GM21390 (cell line): ENCODE measurements at regions not wholly inside any gene's neighbourhood (a gene's known extent, or its start where the extent isn't known, plus 50 kb on each side); places are given as distances from the start of the nearest gene placed in this dataset.

Experiments used
- ATAC-seq: cut with Tn5 transposase; IDR thresholded peaks from one replicate; pipeline ENCODE4 v1.9.1; 2021; ENCODE audit not compliant: unreplicated experiment

DNA sequence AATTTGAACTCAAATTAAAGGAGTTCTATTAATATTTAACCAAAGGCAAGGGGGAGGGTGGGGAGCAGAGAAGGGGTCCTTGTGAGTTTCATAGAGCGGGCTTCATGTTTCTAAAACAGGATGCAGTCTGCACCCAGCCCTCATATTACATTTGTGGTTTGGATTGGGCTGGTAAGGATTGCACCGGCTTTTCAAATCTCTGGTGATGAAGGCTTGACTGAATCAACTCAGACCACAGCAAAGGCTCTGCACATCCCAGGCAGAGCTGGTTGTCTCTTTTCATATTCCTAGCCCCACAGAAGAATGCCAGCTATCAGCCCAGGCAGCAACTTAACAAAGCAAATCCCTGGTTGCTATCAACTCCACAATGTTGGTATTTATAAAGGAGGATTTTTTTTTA lies 1221.4 kb downstream of the VRK1 start:
- no peak for ATAC-seq

DNA sequence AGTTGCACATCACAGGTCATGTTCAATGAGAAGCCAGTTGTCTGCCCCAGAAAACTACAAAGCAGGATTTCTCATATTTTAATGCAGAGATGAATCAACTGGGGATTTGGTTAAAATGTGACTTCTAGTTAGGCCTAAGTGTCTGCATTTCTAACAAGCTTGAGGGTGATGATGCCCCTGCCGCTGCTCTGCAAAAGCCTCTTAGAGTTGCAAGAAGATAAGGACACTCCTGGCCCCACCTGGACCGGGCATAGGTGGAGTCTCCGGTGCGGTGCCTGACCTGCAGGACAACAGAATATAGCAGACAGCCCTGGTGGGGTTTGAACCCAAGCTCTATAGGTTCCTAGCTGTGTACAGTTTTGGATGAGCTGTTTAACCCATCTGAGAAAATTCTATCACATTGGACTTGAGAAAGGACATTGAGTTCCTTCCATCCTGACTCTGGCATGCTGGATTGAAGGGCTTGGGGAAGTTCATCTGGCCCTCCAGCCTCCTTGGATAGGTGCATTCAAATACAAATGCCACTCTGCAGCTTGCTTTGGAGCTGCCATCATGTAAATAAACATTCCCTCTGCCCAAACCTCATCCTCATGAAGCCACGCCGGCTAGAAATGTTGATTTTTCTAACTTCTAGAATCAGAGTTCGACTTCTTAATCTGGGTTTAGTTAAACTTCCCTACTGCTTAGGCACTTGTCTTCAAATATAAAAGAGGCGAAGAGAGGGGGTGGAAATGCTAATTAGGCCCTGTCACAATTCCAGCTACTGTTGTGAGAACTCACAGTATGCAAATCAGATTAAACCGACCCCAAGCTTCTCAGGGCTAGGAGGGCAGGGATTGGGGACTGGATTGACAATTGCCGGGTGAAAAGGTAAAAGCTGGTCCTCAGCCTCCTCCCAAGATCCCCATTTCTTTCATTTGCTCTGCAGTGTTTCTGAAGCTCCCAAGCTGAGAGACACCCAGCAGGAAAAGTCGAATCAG lies 1225.6 kb downstream of the VRK1 start:
- ATAC-seq: no peak

DNA sequence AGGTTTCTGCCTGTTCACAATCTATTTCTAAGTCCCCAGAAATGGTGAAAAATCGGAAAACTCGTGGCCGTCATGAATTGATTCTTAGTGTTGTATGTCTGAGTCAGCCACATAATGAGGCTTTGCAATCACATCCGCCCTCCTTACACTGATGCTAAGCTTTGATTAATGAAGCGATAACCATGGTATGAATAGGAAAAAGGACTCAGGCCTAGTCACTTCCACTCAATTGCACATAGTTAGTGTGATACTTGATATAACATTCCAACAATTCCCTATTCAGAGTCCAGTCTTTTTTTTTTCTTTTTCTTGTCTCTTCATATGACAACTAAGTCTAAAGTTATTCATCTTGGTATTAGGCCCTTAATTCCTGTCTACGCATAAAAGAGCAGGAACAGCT lies 1231.0 kb downstream of the VRK1 start:
- ATAC-seq: no peak

DNA sequence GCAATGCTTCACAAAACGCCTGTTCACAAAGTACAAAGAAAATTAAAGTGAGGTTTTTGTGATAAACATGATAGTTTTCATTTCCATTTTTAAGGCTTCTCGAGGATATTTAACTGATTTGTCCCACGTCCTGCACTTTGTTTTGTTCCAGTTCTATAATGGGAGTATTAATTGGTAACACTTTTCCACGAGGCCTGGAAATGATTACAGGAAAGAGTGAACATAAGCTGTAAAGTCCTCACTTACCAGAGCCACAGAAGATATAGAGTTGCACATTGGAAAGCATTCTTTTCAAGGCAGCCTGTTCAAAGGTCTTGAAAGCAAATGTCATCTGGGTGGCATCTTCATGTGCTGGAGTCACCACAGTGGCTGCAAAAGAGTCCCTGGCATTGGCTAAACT lies 1236.6 kb downstream of the BCL11B start:
- ATAC-seq: no peak

DNA sequence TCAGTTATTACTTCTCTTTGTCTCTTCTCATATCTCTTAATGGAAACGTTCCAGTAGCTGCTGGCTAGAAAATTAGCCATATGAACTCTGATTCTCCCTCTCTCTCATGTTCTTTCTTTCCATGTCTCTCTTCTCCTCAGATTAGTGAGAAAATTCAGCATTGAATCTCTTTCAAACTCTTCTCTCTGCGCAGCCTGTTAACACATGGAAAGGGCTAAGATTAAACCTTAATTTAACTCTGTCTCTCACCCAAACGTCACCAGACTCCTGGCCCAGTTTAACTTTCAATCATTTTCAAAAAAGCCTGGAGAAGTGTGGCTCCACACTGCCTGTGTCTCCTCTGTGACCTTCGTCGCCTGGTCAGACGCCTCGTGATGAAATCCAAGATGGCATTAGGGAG lies 1234.2 kb downstream of the BCL11B start:
- no peak for ATAC-seq

DNA sequence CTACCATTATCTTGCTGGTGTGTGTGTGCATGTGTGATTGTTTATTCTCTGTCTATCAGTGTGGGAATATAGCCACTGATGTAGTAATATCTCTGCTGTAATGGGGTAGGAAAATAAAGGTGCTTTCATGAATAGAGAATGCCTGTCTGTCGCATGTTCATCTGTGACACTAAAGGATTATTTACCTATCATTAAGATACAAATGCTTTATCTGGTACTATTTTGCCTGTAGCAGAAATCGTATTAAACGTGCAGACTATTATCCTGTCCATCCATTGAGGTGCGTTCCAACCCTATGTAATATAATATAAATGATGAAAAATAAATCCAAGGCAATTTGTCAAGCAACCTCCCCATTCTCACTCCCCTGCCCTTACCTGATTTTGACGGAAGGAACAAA lies 1215.1 kb downstream of the BCL11B start:
- ATAC-seq: no peak

DNA sequence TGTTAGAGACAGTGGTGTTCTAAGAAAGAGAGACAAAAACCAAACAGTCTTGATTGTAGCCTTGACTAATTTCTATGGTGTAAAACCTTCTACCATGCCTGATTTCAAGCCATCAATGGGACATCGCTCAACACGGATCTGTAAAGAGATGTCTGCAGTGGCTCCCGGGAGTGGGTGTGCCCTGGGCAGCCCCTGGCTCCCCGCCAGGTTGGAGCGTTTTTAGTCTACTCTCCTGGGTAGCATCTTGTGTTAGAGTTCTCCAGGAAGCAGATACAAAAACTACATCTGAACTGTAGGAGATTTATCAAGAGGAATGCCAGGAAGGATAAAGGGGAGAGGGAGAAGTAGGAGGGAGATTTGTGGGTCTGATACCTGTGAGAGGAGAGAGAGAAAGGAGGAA lies 1212.9 kb downstream of the BCL11B start:
- ATAC-seq: no peak

DNA sequence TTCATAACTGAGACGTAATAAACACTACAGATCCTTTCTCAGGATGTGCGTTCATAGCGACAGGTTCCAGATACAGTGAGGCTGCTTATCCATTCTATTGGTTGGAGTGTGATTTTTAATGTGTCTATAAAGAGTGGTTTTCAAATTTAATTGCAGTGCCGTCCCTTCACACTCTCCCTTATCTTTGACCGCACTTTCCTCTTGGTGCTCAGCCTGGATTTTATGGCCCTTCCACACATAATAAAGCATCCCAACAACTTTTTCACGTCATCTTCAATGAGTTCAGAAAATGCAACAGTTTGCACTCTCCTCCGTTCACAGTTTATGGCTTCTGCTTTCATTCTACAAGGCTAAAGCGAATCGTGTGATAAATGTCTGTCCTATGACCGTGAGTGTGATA lies 1209.9 kb downstream of the BCL11B start:
- no peak for ATAC-seq

DNA sequence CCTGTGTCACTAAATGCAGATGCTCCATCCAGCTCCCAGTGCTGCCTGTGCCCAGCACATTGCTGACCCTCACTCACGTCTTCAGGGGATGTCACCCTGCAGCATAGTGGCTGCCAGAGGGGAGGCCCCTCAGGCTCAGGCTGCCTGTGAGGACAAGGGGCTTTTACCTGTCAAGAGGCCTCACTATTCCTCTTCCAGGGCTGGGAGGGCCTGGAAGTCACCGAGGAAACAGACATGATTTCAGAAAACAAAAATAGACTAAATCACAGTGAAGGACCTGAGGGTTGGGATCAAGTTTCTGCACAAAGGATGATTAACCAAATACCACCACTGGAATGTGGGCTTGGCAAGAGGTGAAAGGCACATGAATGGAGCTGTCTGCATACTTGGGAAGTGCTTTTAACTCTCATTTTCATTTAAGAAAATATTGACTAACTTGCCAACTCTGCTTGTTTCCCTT lies 1202.3 kb downstream of the BCL11B start:
- no peak for ATAC-seq

DNA sequence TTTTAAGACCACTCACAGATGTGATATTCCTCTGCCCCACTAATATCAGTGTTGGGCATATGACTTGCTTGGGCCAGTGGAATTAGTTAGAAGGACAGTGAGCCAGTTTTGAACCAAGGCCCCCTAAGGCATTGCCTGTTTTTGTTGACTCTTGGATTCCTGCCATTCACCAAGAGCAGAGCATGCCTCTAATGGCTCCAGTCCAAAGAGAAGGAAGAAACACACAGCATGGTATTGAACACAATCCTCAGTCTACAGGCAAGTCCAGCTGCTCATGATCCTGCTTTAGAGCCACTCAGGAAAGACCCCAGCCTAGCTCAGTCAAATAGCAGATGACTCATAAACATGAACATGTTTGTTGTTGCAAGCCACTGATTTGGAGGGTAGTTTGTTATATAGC lies 1201.5 kb downstream of the BCL11B start:
- no peak for ATAC-seq

DNA sequence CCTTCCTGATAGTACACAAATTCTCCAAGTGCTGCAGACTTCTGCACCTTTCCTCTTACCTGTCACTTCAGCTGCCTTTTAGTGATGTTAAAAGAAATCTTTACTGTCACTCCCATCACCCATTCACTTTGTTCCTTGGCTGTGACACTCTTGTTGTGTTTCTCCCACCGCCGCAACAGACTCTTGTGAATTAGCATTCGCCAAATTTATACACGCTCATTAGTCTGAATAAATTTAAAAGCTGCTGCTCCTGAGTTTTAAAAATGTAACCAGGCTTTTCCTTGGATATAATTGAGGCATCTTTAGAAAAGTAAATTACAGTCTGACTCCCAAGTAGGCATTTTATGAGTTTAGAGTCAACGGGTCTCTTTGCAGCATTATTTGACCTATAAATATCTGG lies 1197.9 kb downstream of the BCL11B start:
- no peak for ATAC-seq

DNA sequence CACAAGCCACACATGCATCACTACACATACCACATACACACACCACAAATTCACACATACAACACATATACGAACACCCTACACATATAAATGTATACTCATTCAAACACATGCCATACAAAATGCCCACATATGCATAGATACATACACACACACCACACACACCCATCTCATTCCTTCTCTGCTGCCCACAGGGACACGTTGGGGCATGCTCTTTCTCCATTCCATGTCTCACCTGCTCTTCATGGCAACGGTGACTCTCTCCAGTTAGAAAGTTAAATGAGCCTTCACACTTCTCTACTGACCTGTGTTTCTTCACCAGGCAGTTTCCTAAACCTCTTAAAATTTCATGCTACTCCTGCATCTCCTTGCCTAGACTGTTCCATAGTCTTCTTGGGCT lies 1194.8 kb downstream of the BCL11B start:
- no peak for ATAC-seq

DNA sequence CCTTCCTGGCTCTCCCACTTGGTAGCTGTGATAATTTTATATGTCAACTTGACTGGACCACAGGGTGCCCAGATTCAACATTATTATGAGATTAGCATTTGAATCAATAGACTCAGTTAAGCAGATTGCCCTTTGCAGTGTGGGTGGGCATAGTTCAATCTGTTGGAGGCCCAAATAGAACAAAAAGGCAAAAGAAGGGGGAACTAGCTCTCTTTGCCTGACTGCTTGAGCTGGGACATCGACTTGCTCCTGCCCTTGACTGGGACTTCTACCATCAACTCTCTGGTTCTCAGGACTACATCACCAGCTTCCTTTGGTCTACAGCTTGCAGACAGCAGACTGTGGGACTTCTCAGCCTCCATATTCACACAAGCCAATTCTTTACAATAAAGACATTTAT lies 1189.2 kb downstream of the BCL11B start:
- no peak for ATAC-seq

DNA sequence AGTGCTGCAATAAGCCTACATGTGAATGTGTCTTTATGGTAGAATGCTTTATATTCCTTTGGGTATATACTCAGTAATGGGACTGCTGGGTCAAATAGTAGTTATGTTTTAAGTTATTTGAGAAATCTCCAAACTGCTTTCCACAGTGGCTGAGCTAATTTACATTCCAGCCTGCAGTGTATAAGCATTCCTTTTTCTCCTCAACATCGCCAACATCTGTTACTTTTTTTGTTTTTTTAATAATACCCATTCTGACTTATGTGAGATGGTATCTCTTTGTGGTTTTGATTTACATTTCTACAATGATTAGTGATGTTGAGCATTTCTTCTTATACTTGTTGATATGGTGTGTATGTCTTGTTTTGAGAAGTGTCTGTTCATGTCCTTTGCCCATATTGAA lies 1186.2 kb downstream of the BCL11B start:
- no peak for ATAC-seq

DNA sequence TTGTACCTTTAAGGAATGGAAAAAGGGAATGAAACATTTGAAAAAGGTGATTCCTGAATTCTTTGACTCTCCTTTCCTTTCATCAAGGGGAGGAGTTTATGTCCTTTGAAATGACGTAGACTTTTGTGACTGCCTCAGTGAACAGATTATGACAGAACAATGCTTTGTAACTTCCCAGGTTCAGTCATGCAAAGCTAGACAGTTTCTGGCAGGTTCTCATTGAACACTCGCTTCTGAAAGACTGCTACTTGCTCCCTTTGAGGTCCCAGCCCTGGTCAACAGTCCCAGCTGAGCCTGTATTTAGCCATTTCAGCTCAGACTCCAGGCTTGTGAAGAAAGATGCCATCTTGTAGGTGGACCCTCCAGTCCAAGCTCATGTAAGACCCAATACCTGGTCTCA lies 1178.9 kb downstream of the BCL11B start:
- no peak for ATAC-seq

DNA sequence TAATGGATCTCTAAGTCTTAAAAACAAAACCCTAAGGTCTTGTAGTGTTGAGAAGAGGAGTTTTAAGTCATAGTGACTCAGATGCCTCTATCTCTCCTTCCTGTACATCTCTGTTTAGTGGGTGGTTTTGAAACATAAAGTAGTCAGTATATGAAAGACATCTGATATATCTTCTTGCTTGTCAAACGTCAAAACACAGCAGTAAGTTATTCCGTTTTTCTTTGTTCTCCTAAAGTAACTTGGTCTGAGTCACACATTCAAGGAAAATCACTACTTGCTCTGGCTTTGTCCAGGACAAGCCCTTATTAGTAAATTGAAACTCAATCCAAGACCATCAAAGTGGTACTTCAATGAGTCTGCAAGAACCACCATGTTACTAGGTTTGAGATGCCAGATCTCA lies 1172.5 kb downstream of the BCL11B start:
- no peak for ATAC-seq

DNA sequence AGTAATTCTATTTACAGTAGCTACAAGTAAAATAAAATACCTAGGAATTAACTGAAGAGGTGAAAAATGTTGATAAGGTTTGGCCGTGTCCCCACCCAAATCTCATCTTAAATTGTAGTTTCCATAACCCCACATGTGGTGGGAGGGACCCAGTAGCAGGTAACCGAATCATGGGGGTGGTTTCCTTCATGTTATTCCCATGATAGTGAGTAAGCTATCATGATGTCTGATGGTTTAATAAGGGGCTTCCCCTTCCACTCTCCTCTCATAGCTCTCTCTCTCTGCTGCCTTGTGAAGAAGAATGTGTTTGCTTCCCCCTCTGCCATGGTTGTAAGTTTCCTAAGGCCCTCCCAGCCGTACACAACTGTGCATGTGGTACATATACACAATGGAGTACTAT lies 1170.7 kb downstream of the BCL11B start:
- ATAC-seq: no peak

DNA sequence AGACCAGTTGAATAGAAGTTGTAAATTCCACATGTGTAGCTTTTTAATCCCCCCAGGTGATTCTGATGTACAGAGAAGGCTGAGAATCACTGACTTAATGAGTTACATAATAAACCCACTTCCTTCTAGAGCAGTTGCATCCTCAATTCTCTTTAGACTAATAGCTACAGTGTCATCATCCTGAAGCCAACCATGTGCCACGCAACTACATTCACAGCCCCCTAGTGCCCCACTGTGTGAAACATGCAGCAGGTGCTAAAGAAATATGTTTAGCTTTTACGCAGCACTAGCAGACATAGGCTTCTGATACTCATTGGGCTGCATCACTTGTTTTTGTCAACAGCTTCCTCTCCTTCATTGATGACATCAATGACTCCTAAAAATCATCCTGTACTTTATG lies 1168.3 kb downstream of the BCL11B start:
- ATAC-seq: no peak

DNA sequence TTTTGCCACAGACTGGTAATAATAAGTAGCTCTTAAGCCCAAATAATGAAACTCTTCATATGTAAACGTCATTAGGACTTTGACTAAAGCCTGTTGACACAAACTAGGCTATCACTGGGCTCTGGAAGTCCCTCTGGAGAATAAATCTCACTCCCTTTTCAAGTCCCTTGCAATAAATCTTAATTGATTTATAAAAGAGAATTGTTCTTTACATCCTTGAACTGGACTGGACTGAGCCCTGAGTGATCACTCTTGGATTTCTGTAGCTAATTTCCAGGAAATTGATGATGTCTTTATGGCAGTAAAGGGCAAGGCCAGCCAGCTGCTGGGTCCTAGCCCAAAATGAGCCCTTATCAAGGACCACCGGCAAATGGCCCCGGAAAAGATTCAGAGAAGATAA lies 1162.7 kb downstream of the BCL11B start:
- ATAC-seq: no peak

DNA sequence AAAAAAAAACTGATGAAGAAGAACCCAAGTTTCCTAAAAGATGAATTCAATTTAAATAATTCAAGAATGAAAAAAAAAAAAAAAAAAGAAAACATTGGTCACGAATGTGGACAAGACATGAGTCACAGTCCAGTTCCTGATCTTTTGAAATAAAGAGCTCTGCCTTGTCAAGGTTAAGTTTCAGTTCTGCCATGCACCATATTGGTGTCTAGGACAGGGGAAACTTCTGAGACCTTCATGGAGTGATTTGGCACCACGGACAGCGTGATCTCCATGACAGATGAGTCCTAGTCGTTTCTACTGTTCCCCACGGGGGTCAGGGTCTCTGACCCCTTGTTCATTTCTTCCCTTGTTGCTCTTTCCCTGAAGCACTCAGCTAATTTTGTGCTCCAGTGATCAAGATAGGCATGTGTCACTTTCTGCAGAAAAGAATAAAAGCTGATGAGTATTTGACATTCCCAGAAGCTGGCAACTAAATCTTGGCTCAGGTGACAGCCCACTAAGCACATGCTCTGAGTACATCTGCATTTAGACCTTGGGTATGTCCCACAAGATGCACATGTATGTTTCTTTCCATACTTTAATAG lies 1159.7 kb downstream of the BCL11B start:
- ATAC-seq: no peak

DNA sequence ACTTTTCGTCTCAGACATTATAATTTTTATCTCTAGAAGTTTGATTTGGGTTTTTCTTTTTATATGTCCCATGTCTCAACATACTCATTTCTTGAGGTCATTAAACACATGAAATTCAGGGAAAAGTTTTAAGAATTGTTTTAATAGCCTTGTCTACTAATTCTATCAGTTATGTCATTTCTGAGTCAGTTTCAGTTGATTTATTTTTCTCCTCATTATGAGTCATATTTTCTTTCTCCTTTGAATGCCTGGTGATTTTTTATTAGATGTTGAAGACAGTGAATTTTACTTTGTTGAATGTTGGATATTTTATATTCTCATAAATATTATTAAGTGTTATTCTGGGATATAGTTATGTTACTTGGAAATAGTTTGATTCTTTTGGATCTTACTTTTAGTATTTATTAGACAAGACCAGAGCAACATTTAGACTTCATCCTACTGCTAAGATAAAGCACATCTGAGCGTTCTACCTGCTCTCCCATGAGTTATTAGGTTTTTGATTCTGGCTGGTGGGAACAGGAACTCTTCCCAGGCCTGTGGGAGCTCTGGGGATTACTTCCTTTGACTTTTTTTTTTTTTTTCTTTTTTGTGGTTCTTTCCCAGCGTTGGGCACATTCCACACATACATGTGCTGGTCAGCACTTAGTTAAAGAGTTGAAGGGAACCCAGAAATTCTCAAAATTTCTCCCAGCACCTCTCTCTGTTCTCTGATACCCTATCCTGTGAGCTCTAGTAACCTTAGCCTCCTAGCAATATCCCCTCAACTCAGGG lies 1157.7 kb downstream of the BCL11B start:
- ATAC-seq: no peak

DNA sequence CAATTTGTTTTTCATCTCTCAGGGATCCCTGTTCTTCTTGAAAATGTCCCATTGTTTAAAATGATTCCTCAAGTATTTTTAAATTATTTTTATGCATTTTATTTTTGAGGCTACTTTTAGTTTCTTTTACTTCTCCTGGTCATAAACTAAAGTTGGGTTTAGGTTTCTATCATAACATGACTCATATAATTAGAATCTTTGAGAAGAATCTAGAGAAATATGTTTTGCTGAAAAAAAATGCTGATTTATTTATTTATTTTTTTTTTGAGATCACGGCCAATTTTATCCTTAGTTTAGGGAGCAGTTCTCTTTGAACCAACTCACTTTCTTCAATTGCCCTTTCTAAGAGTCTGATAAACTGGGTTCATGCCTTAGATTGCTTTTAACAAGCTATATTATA lies 1157.1 kb downstream of the BCL11B start:
- ATAC-seq: no peak
